NCI-H1092 treated with DMSO at 0.1 percent for 48 hours (cell line): ENCODE measurements at regions not wholly inside any gene's neighbourhood (a gene's known extent, or its start where the extent isn't known, plus 50 kb on each side); places are given as distances from the start of the nearest gene placed in this dataset.
A peak's percentile ranks its signal among the peaks of the same experiment; 100 is the strongest.
"Not testable (repeated sequence)": the region's sequence is repeated elsewhere in the genome, so short reads cannot be mapped to it uniquely, and the experiment has no call there.

Source experiments
- DNase-seq: peaks from one replicate; lab custom pipeline; 2025; lab: John Stamatoyannopoulos, UW

GRCh38 chr2:14074691-14075090 lies 557.8 kb upstream of the LRATD1 start:
- DNase-seq: no peak

GRCh38 chr2:14079576-14079975 lies 552.9 kb upstream of the LRATD1 start:
- DNase-seq: no peak

- DNase-seq: no peak
These were observed 551.0 kb upstream of the LRATD1 start for GRCh38 chr2:14081521-14081920.

- no peak for DNase-seq
These were observed 549.9 kb upstream of the LRATD1 start for GRCh38 chr2:14082640-14083039.

GRCh38 chr2:14094592-14094991 lies 537.9 kb upstream of the LRATD1 start:
- no peak for DNase-seq

- DNase-seq: not testable (repeated sequence)
These were observed 533.4 kb upstream of the LRATD1 start for GRCh38 chr2:14099101-14099500.

- no peak for DNase-seq
These were observed 518.2 kb upstream of the LRATD1 start for GRCh38 chr2:14114275-14114674.

- no peak for DNase-seq
These were observed 512.1 kb upstream of the LRATD1 start for GRCh38 chr2:14120376-14120775.

- DNase-seq: no peak
These were observed 508.9 kb upstream of the LRATD1 start for GRCh38 chr2:14123436-14124103.

GRCh38 chr2:14125624-14126293 lies 506.8 kb upstream of the LRATD1 start:
- DNase-seq: no peak

- DNase-seq: no peak
These were observed 505.7 kb upstream of the LRATD1 start for GRCh38 chr2:14126846-14127245.

- no peak for DNase-seq
These were observed 504.8 kb upstream of the LRATD1 start for GRCh38 chr2:14127765-14128164.

GRCh38 chr2:14132386-14132785 lies 500.1 kb upstream of the LRATD1 start:
- DNase-seq: no peak

GRCh38 chr2:14134771-14135170 lies 497.7 kb upstream of the LRATD1 start:
- DNase-seq: no peak

GRCh38 chr2:14136030-14136429 lies 496.5 kb upstream of the LRATD1 start:
- DNase-seq: no peak

GRCh38 chr2:14137643-14138042 lies 494.9 kb upstream of the LRATD1 start:
- DNase-seq: peak; percentile 3

- no peak for DNase-seq
These were observed 492.4 kb upstream of the LRATD1 start for GRCh38 chr2:14140009-14140550.

- no peak for DNase-seq
These were observed 489.1 kb upstream of the LRATD1 start for GRCh38 chr2:14143435-14143834.

- DNase-seq: no peak
These were observed 484.3 kb upstream of the LRATD1 start for GRCh38 chr2:14148216-14148615.

GRCh38 chr2:14157816-14158215 lies 474.7 kb upstream of the LRATD1 start:
- no peak for DNase-seq

- no peak for DNase-seq
These were observed 452.2 kb upstream of the LRATD1 start for GRCh38 chr2:14180333-14180732.

GRCh38 chr2:14182227-14182946 lies 450.1 kb upstream of the LRATD1 start:
- DNase-seq: no peak

- no peak for DNase-seq
These were observed 446.6 kb upstream of the LRATD1 start for GRCh38 chr2:14185906-14186305.
